ENCODE measurements at regions not wholly inside any gene's neighbourhood (a gene's known extent, or its start where the extent isn't known, plus 50 kb on each side); places are given as distances from the start of the nearest gene placed in this dataset.

- DNase-seq (ENCODE audit: low read depth) = no peak
Measured at GRCh38 chr13:86810361-86810760, 860.8 kb upstream of the SLITRK5 start.

GRCh38 chr13:86813198-86813597 is 858.0 kb upstream of the SLITRK5 start:
- TF ChIP-seq CTCF (IDR thresholded peaks at IDR 0.05; ENCODE audit: insufficient read depth, low read depth, low read length, missing control alignments) = no peak
- DNase-seq (ENCODE audit: low read depth) = no peak

More at GRCh38 chr13:86810361-86810760, 860.8 kb upstream of the SLITRK5 start:
- TF ChIP-seq CTCF (IDR thresholded peaks at IDR 0.05; ENCODE audit: insufficient read depth, low read depth, low read length, missing control alignments) = no peak
- H3K4me3 ChIP-seq (ENCODE audit: low read depth, low read length) = no peak overlapping the region

DNA sequence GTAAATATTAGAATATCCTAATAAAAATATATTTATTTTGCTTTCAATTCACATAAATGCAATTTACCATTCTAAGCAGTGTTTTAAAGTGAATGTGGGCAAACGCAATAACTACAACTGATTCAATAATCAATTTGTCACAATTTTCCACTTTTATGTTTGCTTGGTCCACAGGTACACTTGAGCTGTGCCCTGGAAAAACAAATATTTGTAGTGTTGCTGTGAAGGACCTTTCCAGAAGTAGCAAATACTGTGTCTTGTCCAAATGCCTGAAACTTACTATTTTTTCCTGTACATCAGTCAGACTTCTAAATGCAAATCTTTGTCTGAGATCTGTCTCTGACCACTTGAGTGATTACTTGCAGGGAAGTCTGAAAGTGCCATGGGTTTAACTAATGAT is 845.8 kb upstream of the SLITRK5 start:
- no peak for DNase-seq (ENCODE audit: low read depth)
- no peak overlapping the region for H3K4me3 ChIP-seq (ENCODE audit: low read depth, low read length)
- no peak for TF ChIP-seq CTCF (IDR thresholded peaks at IDR 0.05; ENCODE audit: insufficient read depth, low read depth, low read length, missing control alignments)

More at GRCh38 chr13:86813198-86813597, 858.0 kb upstream of the SLITRK5 start:
- H3K4me3 ChIP-seq (ENCODE audit: low read depth, low read length) = no peak overlapping the region

- no peak for TF ChIP-seq CTCF (IDR thresholded peaks at IDR 0.05; ENCODE audit: insufficient read depth, low read depth, low read length, missing control alignments)
- DNase-seq (ENCODE audit: low read depth) = no peak
- no peak overlapping the region for H3K4me3 ChIP-seq (ENCODE audit: low read depth, low read length)
Measured at GRCh38 chr13:86826232-86826631, 844.9 kb upstream of the SLITRK5 start.

GRCh38 chr13:86830046-86830445 is 841.1 kb upstream of the SLITRK5 start:
- H3K4me3 ChIP-seq (ENCODE audit: low read depth, low read length) = no peak overlapping the region
- no peak for TF ChIP-seq CTCF (IDR thresholded peaks at IDR 0.05; ENCODE audit: insufficient read depth, low read depth, low read length, missing control alignments)
- no peak for DNase-seq (ENCODE audit: low read depth)

- TF ChIP-seq CTCF (IDR thresholded peaks at IDR 0.05; ENCODE audit: insufficient read depth, low read depth, low read length, missing control alignments) = no peak
- no peak for DNase-seq (ENCODE audit: low read depth)
- no peak overlapping the region for H3K4me3 ChIP-seq (ENCODE audit: low read depth, low read length)
Measured at GRCh38 chr13:86831084-86831483, 840.1 kb upstream of the SLITRK5 start.

GRCh38 chr13:86838411-86839120 is 832.6 kb upstream of the SLITRK5 start:
- DNase-seq (ENCODE audit: low read depth) = no peak
- no peak for TF ChIP-seq CTCF (IDR thresholded peaks at IDR 0.05; ENCODE audit: insufficient read depth, low read depth, low read length, missing control alignments)
- H3K4me3 ChIP-seq (ENCODE audit: low read depth, low read length) = no peak overlapping the region

Measured in GM12865 (cell line).